HG03442 (cell line): ENCODE measurements at regions not wholly inside any gene's neighbourhood (a gene's known extent, or its start where the extent isn't known, plus 50 kb on each side); places are given as distances from the start of the nearest gene placed in this dataset.

Experiments used
- ATAC-seq: cut with Tn5 transposase; IDR thresholded peaks from one replicate; pipeline ENCODE4 v1.9.1; 2021; ENCODE audit warnings: mild to moderate bottlenecking, moderate library complexity; ENCODE audit not compliant: unreplicated experiment

GRCh38 chr6:164258421-164258820 is 843.9 kb downstream of the QKI start:
- no peak for ATAC-seq

GRCh38 chr6:164252948-164253347 is 838.4 kb downstream of the QKI start:
- no peak for ATAC-seq

- ATAC-seq, result no peak
These were observed 837.8 kb downstream of the QKI start for GRCh38 chr6:164252291-164252690.

- ATAC-seq, result no peak
These were observed 832.6 kb downstream of the QKI start for GRCh38 chr6:164247106-164247505.

- ATAC-seq, result no peak
These were observed 831.6 kb downstream of the QKI start for GRCh38 chr6:164246082-164246481.

GRCh38 chr6:164243949-164244348 is 829.4 kb downstream of the QKI start:
- no peak for ATAC-seq

GRCh38 chr6:164243012-164243610 is 828.6 kb downstream of the QKI start:
- no peak for ATAC-seq

GRCh38 chr6:164230804-164231203 is 816.3 kb downstream of the QKI start:
- ATAC-seq, result no peak

- ATAC-seq, result no peak
These were observed 815.7 kb downstream of the QKI start for GRCh38 chr6:164230259-164230658.

- ATAC-seq, result no peak
These were observed 815.2 kb downstream of the QKI start for GRCh38 chr6:164229716-164230115.

GRCh38 chr6:164227952-164228522 is 813.5 kb downstream of the QKI start:
- ATAC-seq, result no peak

- no peak for ATAC-seq
These were observed 802.3 kb downstream of the QKI start for GRCh38 chr6:164216839-164217238.

- ATAC-seq, result no peak
These were observed 801.9 kb downstream of the QKI start for GRCh38 chr6:164216368-164216767.

GRCh38 chr6:164214066-164214465 is 799.5 kb downstream of the QKI start:
- no peak for ATAC-seq

GRCh38 chr6:164211254-164211653 is 796.7 kb downstream of the QKI start:
- no peak for ATAC-seq

GRCh38 chr6:164210783-164211182 is 796.3 kb downstream of the QKI start:
- ATAC-seq, result no peak

GRCh38 chr6:164210323-164210722 is 795.8 kb downstream of the QKI start:
- no peak for ATAC-seq

GRCh38 chr6:164208371-164208770 is 793.9 kb downstream of the QKI start:
- ATAC-seq, result no peak

- no peak for ATAC-seq
These were observed 792.4 kb downstream of the QKI start for GRCh38 chr6:164206807-164207423.

GRCh38 chr6:164200071-164200470 is 785.6 kb downstream of the QKI start:
- no peak for ATAC-seq

GRCh38 chr6:164195942-164196281 is 781.4 kb downstream of the QKI start:
- ATAC-seq, result no peak

GRCh38 chr6:164195278-164195941 is 780.9 kb downstream of the QKI start:
- no peak for ATAC-seq
